HG03460 (cell line): ENCODE measurements at regions not wholly inside any gene's neighbourhood (a gene's known extent, or its start where the extent isn't known, plus 50 kb on each side); places are given as distances from the start of the nearest gene placed in this dataset.
A peak's percentile ranks its signal among the peaks of the same experiment; 100 is the strongest.
"Not testable (repeated sequence)": the region's sequence is repeated elsewhere in the genome, so short reads cannot be mapped to it uniquely, and the experiment has no call there.

Source experiments
- ATAC-seq: cut with Tn5 transposase; IDR thresholded peaks from one replicate; pipeline ENCODE4 v1.9.1; 2021; ENCODE audit not compliant: unreplicated experiment

- ATAC-seq = peak; percentile 46
Measured at GRCh38 chr9:109972026-109972882, 192.3 kb downstream of the PALM2AKAP2 start.

GRCh38 chr9:109973336-109973735, 193.3 kb downstream of the PALM2AKAP2 start:
- no peak for ATAC-seq

- peak; percentile 72 for ATAC-seq
Measured at GRCh38 chr9:109974143-109974917, 194.3 kb downstream of the PALM2AKAP2 start.

- peak; percentile 11 for ATAC-seq
Measured at GRCh38 chr9:109974918-109975276, 194.9 kb downstream of the PALM2AKAP2 start.

- no peak for ATAC-seq
Measured at GRCh38 chr9:109975574-109976295, 195.7 kb downstream of the PALM2AKAP2 start.

GRCh38 chr9:109976303-109976702, 196.3 kb downstream of the PALM2AKAP2 start:
- ATAC-seq = no peak

- no peak for ATAC-seq
Measured at GRCh38 chr9:109977521-109977920, 197.5 kb downstream of the PALM2AKAP2 start.

- no peak for ATAC-seq
Measured at GRCh38 chr9:109981091-109981490, 201.1 kb downstream of the PALM2AKAP2 start.

- ATAC-seq = no peak
Measured at GRCh38 chr9:109986521-109986991, 206.6 kb downstream of the PALM2AKAP2 start.

GRCh38 chr9:109989296-109989695, 209.3 kb downstream of the PALM2AKAP2 start:
- ATAC-seq = no peak

GRCh38 chr9:109990541-109990940, 210.5 kb downstream of the PALM2AKAP2 start:
- no peak for ATAC-seq

- ATAC-seq = no peak
Measured at GRCh38 chr9:109992293-109992692, 212.3 kb downstream of the PALM2AKAP2 start.

- no peak for ATAC-seq
Measured at GRCh38 chr9:109993250-109993978, 213.4 kb downstream of the PALM2AKAP2 start.

GRCh38 chr9:109994141-109994540, 213.8 kb downstream of the C9orf152 start:
- no peak for ATAC-seq

GRCh38 chr9:109996936-109997580, 210.9 kb downstream of the C9orf152 start:
- no peak for ATAC-seq

- ATAC-seq = no peak
Measured at GRCh38 chr9:109997682-109998081, 210.3 kb downstream of the C9orf152 start.

GRCh38 chr9:110005521-110005920, 202.4 kb downstream of the C9orf152 start:
- ATAC-seq = not testable (repeated sequence)

- ATAC-seq = no peak
Measured at GRCh38 chr9:110006657-110007056, 201.3 kb downstream of the C9orf152 start.

- no peak for ATAC-seq
Measured at GRCh38 chr9:110007477-110008270, 200.3 kb downstream of the C9orf152 start.
